GM18508 (cell line): ENCODE measurements at regions not wholly inside any gene's neighbourhood (a gene's known extent, or its start where the extent isn't known, plus 50 kb on each side); places are given as distances from the start of the nearest gene placed in this dataset.

ENCODE experiments used
- ATAC-seq: cut with Tn5 transposase; IDR thresholded peaks from one replicate; pipeline ENCODE4 v1.9.1; 2021; ENCODE audit warnings: moderate number of reproducible peaks; ENCODE audit not compliant: insufficient read depth, unreplicated experiment

GRCh38 chr2:6474161-6475140, 391.3 kb downstream of the CMPK2 start:
- ATAC-seq = no peak

GRCh38 chr2:6475155-6475940, 390.4 kb downstream of the CMPK2 start:
- no peak for ATAC-seq

- ATAC-seq = no peak
Measured at GRCh38 chr2:6480514-6480913, 385.2 kb downstream of the CMPK2 start.

- no peak for ATAC-seq
Measured at GRCh38 chr2:6482256-6482655, 383.5 kb downstream of the CMPK2 start.

GRCh38 chr2:6487765-6488164, 377.9 kb downstream of the CMPK2 start:
- ATAC-seq = no peak

GRCh38 chr2:6492573-6492972, 373.1 kb downstream of the CMPK2 start:
- ATAC-seq = no peak

- no peak for ATAC-seq
Measured at GRCh38 chr2:6493266-6493665, 372.4 kb downstream of the CMPK2 start.

GRCh38 chr2:6493669-6494068, 372.0 kb downstream of the CMPK2 start:
- no peak for ATAC-seq

GRCh38 chr2:6495466-6495865, 370.2 kb downstream of the CMPK2 start:
- ATAC-seq = no peak

GRCh38 chr2:6496376-6496775, 369.3 kb downstream of the CMPK2 start:
- ATAC-seq = no peak

GRCh38 chr2:6497048-6497447, 368.7 kb downstream of the CMPK2 start:
- no peak for ATAC-seq

- ATAC-seq = no peak
Measured at GRCh38 chr2:6498841-6499240, 366.9 kb downstream of the CMPK2 start.

- ATAC-seq = no peak
Measured at GRCh38 chr2:6499691-6500090, 366.0 kb downstream of the CMPK2 start.

GRCh38 chr2:6506361-6506794, 359.3 kb downstream of the CMPK2 start:
- no peak for ATAC-seq

- no peak for ATAC-seq
Measured at GRCh38 chr2:6506859-6507258, 358.8 kb downstream of the CMPK2 start.

- no peak for ATAC-seq
Measured at GRCh38 chr2:6510532-6510931, 355.2 kb downstream of the CMPK2 start.

GRCh38 chr2:6512589-6512988, 353.1 kb downstream of the CMPK2 start:
- no peak for ATAC-seq

- no peak for ATAC-seq
Measured at GRCh38 chr2:6516674-6517073, 349.0 kb downstream of the CMPK2 start.

- no peak for ATAC-seq
Measured at GRCh38 chr2:6518361-6518760, 347.3 kb downstream of the CMPK2 start.

- ATAC-seq = no peak
Measured at GRCh38 chr2:6523476-6523875, 342.2 kb downstream of the CMPK2 start.
